RWPE2 (cell line): ENCODE measurements at regions not wholly inside any gene's neighbourhood (a gene's known extent, or its start where the extent isn't known, plus 50 kb on each side); places are given as distances from the start of the nearest gene placed in this dataset.

ENCODE experiments used
- ATAC-seq: fragments of 200-7000 bp; cut with Tn5 transposase; 3 replicates; pipeline ENCODE4 v1.9.1; 2021; ENCODE audit warnings: low read depth
- DNase-seq: peaks from one replicate; pipeline ENCODE4 v3.0.0-alpha.2; 2020; ENCODE audit warnings: low spot score
- H3K27ac ChIP-seq: fragments of 450-650 bp; 2 replicates; pipeline ENCODE4 v1.5.1; 2017; ENCODE audit warnings: mild to moderate bottlenecking; ENCODE audit not compliant: poor library complexity, severe bottlenecking
- H3K27me3 ChIP-seq: fragments of 250-450 bp; sonication (Bioruptor Pico); 2 replicates; pipeline ENCODE4 v1.5.1; 2021; ENCODE audit warnings: mild to moderate bottlenecking, moderate library complexity; ENCODE audit not compliant: insufficient read depth, poor library complexity, severe bottlenecking
- H3K36me3 ChIP-seq: fragments of 250-450 bp; sonication (Bioruptor Pico); 2 replicates; pipeline ENCODE4 v1.5.1; 2020; ENCODE audit warnings: low read depth, mild to moderate bottlenecking, moderate library complexity
- H3K4me1 ChIP-seq: fragments of 250-450 bp; sonication (Bioruptor Pico); 2 replicates; pipeline ENCODE4 v1.5.1; 2021; ENCODE audit warnings: mild to moderate bottlenecking, moderate library complexity; ENCODE audit not compliant: insufficient read depth, poor library complexity, severe bottlenecking
- H3K4me3 ChIP-seq: fragments of 250-450 bp; sonication (Bioruptor Pico); 2 replicates; pipeline ENCODE4 v1.5.1; 2021; ENCODE audit warnings: mild to moderate bottlenecking, moderate library complexity; ENCODE audit not compliant: severe bottlenecking
- H3K9me3 ChIP-seq: fragments of 250-450 bp; sonication (Bioruptor Pico); 2 replicates; pipeline ENCODE4 v1.5.1; 2021; ENCODE audit warnings: mild to moderate bottlenecking, moderate library complexity; ENCODE audit not compliant: severe bottlenecking
- TF ChIP-seq, protein P1 (sequence below): fragments of 450-650 bp; IDR thresholded peaks from one replicate; pipeline ENCODE4 v1.5.1; 2017; ENCODE audit warnings: mild to moderate bottlenecking, moderate library complexity; ENCODE audit not compliant: poor library complexity, severe bottlenecking

DNA sequence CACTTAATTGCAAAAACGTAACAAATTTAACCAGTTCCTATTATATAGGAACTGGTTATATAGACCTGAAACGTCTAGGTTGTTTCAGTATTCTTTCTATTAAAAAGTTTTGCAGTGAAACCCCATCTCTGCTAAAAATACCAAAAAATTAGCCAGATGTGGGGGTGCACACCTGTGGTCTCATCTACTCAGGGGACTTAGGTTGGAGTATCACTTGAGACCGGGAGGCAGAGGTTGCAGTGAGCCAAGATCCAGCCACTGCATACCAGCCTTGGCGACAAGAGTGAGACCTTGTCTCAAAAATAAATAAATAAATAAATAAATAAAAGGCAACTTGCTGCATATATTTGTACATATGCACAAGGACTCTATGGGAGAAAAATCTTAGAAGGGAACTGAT lies 387.0 kb downstream of the TUSC7 start:
- ATAC-seq (no peak), DNase-seq (no peak)
- TF ChIP-seq, protein P1, sequence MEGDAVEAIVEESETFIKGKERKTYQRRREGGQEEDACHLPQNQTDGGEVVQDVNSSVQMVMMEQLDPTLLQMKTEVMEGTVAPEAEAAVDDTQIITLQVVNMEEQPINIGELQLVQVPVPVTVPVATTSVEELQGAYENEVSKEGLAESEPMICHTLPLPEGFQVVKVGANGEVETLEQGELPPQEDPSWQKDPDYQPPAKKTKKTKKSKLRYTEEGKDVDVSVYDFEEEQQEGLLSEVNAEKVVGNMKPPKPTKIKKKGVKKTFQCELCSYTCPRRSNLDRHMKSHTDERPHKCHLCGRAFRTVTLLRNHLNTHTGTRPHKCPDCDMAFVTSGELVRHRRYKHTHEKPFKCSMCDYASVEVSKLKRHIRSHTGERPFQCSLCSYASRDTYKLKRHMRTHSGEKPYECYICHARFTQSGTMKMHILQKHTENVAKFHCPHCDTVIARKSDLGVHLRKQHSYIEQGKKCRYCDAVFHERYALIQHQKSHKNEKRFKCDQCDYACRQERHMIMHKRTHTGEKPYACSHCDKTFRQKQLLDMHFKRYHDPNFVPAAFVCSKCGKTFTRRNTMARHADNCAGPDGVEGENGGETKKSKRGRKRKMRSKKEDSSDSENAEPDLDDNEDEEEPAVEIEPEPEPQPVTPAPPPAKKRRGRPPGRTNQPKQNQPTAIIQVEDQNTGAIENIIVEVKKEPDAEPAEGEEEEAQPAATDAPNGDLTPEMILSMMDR, result no peak
- Histone ChIP-seq H3K27me3 (no peaks in the 10 kb centered on the region), H3K9me3 (no peaks in the 10 kb centered on the region), H3K36me3 (no peaks in the 10 kb centered on the region), H3K4me3 (no peak overlapping the region), H3K4me1 (no peaks in the 10 kb centered on the region), H3K27ac (no peak overlapping the region)

DNA sequence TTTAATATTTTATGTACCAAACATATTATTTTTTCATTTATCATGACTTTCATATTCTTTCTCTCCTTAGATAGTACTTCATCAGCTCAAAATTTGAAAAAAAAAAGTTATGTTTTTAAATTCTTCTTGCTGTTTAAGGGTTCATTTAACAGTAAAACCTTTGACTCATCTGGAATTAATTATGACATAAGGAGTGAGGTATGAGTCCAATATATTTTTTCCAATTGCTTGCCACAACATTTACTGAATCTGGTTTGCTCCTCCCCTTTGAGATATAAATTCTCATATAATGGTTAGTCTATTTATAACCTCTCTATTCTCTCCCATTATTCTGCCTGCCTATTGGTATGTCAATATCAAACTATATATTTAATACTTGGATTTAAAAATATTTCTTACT lies 387.8 kb downstream of the TUSC7 start:
- Histone ChIP-seq H3K27me3 (no peaks in the 10 kb centered on the region), H3K9me3 (no peaks in the 10 kb centered on the region), H3K4me1 (no peaks in the 10 kb centered on the region), H3K27ac (no peak overlapping the region), H3K36me3 (no peaks in the 10 kb centered on the region), H3K4me3 (no peak overlapping the region)
- no peak for DNase-seq
- no peak for ATAC-seq
- TF ChIP-seq, protein P1, result no peak

DNA sequence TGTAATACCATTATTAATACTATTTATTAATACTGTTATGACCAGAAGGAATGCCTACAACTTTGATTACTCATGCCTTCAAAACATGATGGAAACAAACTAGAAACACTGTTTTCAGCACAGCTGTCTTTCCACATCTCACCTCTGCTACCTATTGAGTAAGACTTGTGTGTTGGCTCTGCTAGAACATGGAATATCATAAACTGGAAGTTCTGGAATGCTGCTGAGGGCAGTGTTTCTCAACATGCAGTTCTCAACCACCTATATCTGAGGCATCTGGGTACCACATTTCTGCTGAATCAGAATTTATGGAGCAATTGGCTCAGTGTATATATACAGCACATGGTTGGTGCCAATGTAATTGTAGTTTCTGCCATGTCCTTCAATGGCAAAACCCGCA lies 392.1 kb downstream of the TUSC7 start:
- Histone ChIP-seq H3K4me1 (no peaks in the 10 kb centered on the region), H3K36me3 (no peaks in the 10 kb centered on the region), H3K4me3 (no peak overlapping the region), H3K27ac (no peak overlapping the region), H3K9me3 (no peaks in the 10 kb centered on the region), H3K27me3 (no peaks in the 10 kb centered on the region)
- DNase-seq (no peak), ATAC-seq (no peak)
- TF ChIP-seq, protein P1, result no peak

DNA sequence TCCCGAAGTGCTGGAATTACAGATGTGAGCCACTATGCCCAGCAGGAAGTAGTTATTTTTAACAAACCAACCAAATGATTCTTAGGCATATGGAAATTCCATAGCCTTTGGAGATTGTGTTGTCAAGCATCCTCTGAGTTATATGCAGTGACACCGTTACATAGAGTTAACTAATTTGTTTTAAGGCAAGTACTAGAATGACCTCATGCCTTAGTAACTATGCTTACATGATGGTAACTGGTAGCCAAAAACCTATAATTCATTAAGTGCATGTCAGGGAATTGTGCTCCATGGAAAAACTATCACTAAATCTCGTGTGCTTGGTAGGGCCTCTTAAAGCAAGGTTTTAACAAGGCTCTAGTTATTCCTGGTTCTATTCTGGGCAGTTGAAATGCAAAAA lies 392.8 kb downstream of the TUSC7 start:
- no peaks in the 10 kb centered on the region for H3K27me3 ChIP-seq
- no peak overlapping the region for H3K27ac ChIP-seq
- DNase-seq (no peak), ATAC-seq (no peak)
- no peak overlapping the region for H3K4me3 ChIP-seq
- no peaks in the 10 kb centered on the region for H3K4me1 ChIP-seq
- TF ChIP-seq, protein P1, result no peak
- no peaks in the 10 kb centered on the region for H3K36me3 ChIP-seq
- H3K9me3 ChIP-seq, result no peaks in the 10 kb centered on the region

DNA sequence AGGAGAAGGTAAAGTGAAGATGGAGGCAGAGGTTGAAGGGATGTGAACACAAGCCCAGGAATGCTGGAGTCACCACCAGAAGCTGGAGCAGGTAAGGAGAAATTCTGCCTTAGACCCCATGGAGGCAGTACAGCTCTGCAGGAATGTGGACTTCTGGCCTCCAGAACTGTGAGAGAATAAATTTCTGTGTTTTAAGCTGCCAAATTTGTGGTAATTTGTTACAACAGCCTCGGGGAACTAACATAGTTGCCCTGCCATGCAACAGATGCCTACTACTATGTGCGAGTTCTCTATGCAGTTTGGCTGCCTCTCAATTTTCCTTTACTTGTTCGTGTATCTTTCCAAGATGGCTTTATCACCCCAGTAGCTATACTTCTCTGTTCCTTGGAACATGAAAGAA lies 394.1 kb downstream of the TUSC7 start:
- Histone ChIP-seq H3K27ac (no peak overlapping the region), H3K9me3 (no peaks in the 10 kb centered on the region), H3K27me3 (no peaks in the 10 kb centered on the region), H3K36me3 (no peaks in the 10 kb centered on the region), H3K4me1 (no peaks in the 10 kb centered on the region), H3K4me3 (no peak overlapping the region)
- no peak for ATAC-seq
- TF ChIP-seq, protein P1, result no peak
- DNase-seq, result no peak
